HG03469 (cell line): ENCODE measurements at regions not wholly inside any gene's neighbourhood (a gene's known extent, or its start where the extent isn't known, plus 50 kb on each side); places are given as distances from the start of the nearest gene placed in this dataset.

Source experiments
- ATAC-seq: cut with Tn5 transposase; IDR thresholded peaks from one replicate; pipeline ENCODE4 v1.9.1; 2021; ENCODE audit warnings: mild to moderate bottlenecking, moderate library complexity, moderate number of reproducible peaks; ENCODE audit not compliant: unreplicated experiment

- ATAC-seq, result no peak
Measured at GRCh38 chr13:100818711-100819110, 144.1 kb upstream of the TMTC4 start.

GRCh38 chr13:100817928-100818327 is 143.3 kb upstream of the TMTC4 start:
- ATAC-seq, result no peak

GRCh38 chr13:100815476-100816046 is 141.0 kb upstream of the TMTC4 start:
- ATAC-seq, result no peak

- no peak for ATAC-seq
Measured at GRCh38 chr13:100812982-100813584, 138.5 kb upstream of the TMTC4 start.

- ATAC-seq, result no peak
Measured at GRCh38 chr13:100811928-100812327, 137.3 kb upstream of the TMTC4 start.

GRCh38 chr13:100811024-100811865 is 136.7 kb upstream of the TMTC4 start:
- no peak for ATAC-seq

- no peak for ATAC-seq
Measured at GRCh38 chr13:100810481-100810880, 135.9 kb upstream of the TMTC4 start.

GRCh38 chr13:100809856-100810255 is 135.3 kb upstream of the TMTC4 start:
- ATAC-seq, result no peak

- ATAC-seq, result no peak
Measured at GRCh38 chr13:100809129-100809390, 134.5 kb upstream of the TMTC4 start.

- ATAC-seq, result no peak
Measured at GRCh38 chr13:100808330-100809128, 133.9 kb upstream of the TMTC4 start.

- no peak for ATAC-seq
Measured at GRCh38 chr13:100803091-100803490, 128.5 kb upstream of the TMTC4 start.

GRCh38 chr13:100800283-100800875 is 125.8 kb upstream of the TMTC4 start:
- no peak for ATAC-seq

GRCh38 chr13:100798739-100799361 is 124.3 kb upstream of the TMTC4 start:
- ATAC-seq, result no peak

GRCh38 chr13:100797921-100798320 is 123.3 kb upstream of the TMTC4 start:
- no peak for ATAC-seq

- ATAC-seq, result no peak
Measured at GRCh38 chr13:100796463-100796862, 121.9 kb upstream of the TMTC4 start.

GRCh38 chr13:100794575-100794974 is 120.0 kb upstream of the TMTC4 start:
- ATAC-seq, result no peak

GRCh38 chr13:100790405-100790804 is 115.8 kb upstream of the TMTC4 start:
- ATAC-seq, result no peak

GRCh38 chr13:100789968-100790367 is 115.4 kb upstream of the TMTC4 start:
- peak; percentile 62 for ATAC-seq

- no peak for ATAC-seq
Measured at GRCh38 chr13:100789481-100789880, 114.9 kb upstream of the TMTC4 start.

- no peak for ATAC-seq
Measured at GRCh38 chr13:100789025-100789424, 114.4 kb upstream of the TMTC4 start.

GRCh38 chr13:100788540-100788939 is 113.9 kb upstream of the TMTC4 start:
- no peak for ATAC-seq
